Smooth muscle cell (in vitro differentiated cells): ENCODE measurements at regions not wholly inside any gene's neighbourhood (a gene's known extent, or its start where the extent isn't known, plus 50 kb on each side); places are given as distances from the start of the nearest gene placed in this dataset.

Source experiments
- DNase-seq: peaks from one replicate; lab custom pipeline; 2025; ENCODE audit not compliant: unreplicated experiment; lab: John Stamatoyannopoulos, UW
- H2AFZ ChIP-seq: fragments of 200-600 bp; sonication (generic); 2 replicates; pipeline ENCODE4 v1.6.0; 2016; ENCODE audit warnings: antibody characterized with exemption, low read depth, mild to moderate bottlenecking
- H3F3A ChIP-seq: fragments of 200-600 bp; sonication (generic); 2 replicates; pipeline ENCODE4 v1.6.0; 2017; ENCODE audit warnings: antibody characterized with exemption, low read depth
- H3K27ac ChIP-seq: fragments of 200-600 bp; sonication (generic); 2 replicates; pipeline ENCODE4 v1.5.1; 2016; ENCODE audit warnings: low read depth, mild to moderate bottlenecking
- H3K27me3 ChIP-seq: fragments of 200-600 bp; sonication (generic); 2 replicates; pipeline ENCODE4 v1.6.1; 2016; ENCODE audit warnings: low read depth, mild to moderate bottlenecking
- H3K36me3 ChIP-seq: fragments of 200-600 bp; sonication (generic); 2 replicates; pipeline ENCODE4 v1.5.1; 2016; ENCODE audit warnings: low read depth
- H3K4me1 ChIP-seq: fragments of 200-600 bp; sonication (generic); 2 replicates; pipeline ENCODE4 v1.5.1; 2016; ENCODE audit warnings: low read depth
- H3K4me2 ChIP-seq: fragments of 200-600 bp; sonication (generic); 2 replicates; pipeline ENCODE4 v1.6.0; 2016; ENCODE audit warnings: mild to moderate bottlenecking
- H3K4me3 ChIP-seq: fragments of 200-600 bp; sonication (generic); 2 replicates; pipeline ENCODE4 v1.5.1; 2016; ENCODE audit warnings: mild to moderate bottlenecking
- H3K79me2 ChIP-seq: fragments of 200-600 bp; sonication (generic); 2 replicates; pipeline ENCODE4 v1.6.0; 2016; ENCODE audit warnings: low read depth, mild to moderate bottlenecking
- H3K9ac ChIP-seq: fragments of 200-600 bp; sonication (generic); 2 replicates; pipeline ENCODE4 v1.6.0; 2016; ENCODE audit warnings: low read depth
- H3K9me3 ChIP-seq: fragments of 200-600 bp; sonication (generic); replicated peaks from 2 replicates; pipeline ENCODE4 v1.5.1; 2016; ENCODE audit warnings: low read depth
- H4K20me1 ChIP-seq: fragments of 200-600 bp; sonication (generic); 2 replicates; pipeline ENCODE4 v1.6.0; 2016; ENCODE audit warnings: low read depth
- CTCF ChIP-seq: fragments of 200-600 bp; sonication (generic); IDR thresholded peaks from 2 replicates; pipeline ENCODE4 v1.5.1; 2017; ENCODE audit warnings: borderline replicate concordance, mild to moderate bottlenecking, antibody characterized with exemption; ENCODE audit not compliant: insufficient read depth, poor library complexity, severe bottlenecking
- WGBS: methylation state at CpG from one replicate; pipeline ENCODE4 v1.1.7; 2016; ENCODE audit warnings: low lambda C conversion rate; 5-methylcytosine and 5-hydroxymethylcytosine counted together

- no peak for TF ChIP-seq CTCF
- H3K79me2 ChIP-seq = no peaks in the 10 kb centered on the region
- no peak overlapping the region for H3K4me2 ChIP-seq
- H4K20me1 ChIP-seq = no peaks in the 10 kb centered on the region
- no peaks in the 10 kb centered on the region for H3K4me1 ChIP-seq
- DNase-seq = no peak
- H2AFZ ChIP-seq = no peak overlapping the region
- no peaks in the 10 kb centered on the region for H3F3A ChIP-seq
- no peaks in the 10 kb centered on the region for H3K9me3 ChIP-seq
- no peaks in the 10 kb centered on the region for H3K27me3 ChIP-seq
- no peak overlapping the region for H3K4me3 ChIP-seq
- no peaks in the 10 kb centered on the region for H3K36me3 ChIP-seq
- 86% methylated on average over 6 of the region's 6 CpGs for WGBS
- peak overlapping the region; percentile 45 for H3K9ac ChIP-seq
- H3K27ac ChIP-seq = peak overlapping the region; percentile 56
These were observed 132.7 kb upstream of the NR3C2 start for GRCh38 chr4:148574911-148575310.

GRCh38 chr4:148574502-148574901 is 132.3 kb upstream of the NR3C2 start:
- H3K9me3 ChIP-seq = no peaks in the 10 kb centered on the region
- no peaks in the 10 kb centered on the region for H3K27me3 ChIP-seq
- no peaks in the 10 kb centered on the region for H3K79me2 ChIP-seq
- no peaks in the 10 kb centered on the region for H4K20me1 ChIP-seq
- no peak overlapping the region for H3K4me3 ChIP-seq
- peak overlapping the region; percentile 56 for H3K27ac ChIP-seq
- H3F3A ChIP-seq = no peaks in the 10 kb centered on the region
- TF ChIP-seq CTCF = no peak
- no peak overlapping the region for H3K9ac ChIP-seq
- no peak overlapping the region for H2AFZ ChIP-seq
- 37% methylated on average over 3 of the region's 3 CpGs for WGBS
- H3K4me1 ChIP-seq = no peaks in the 10 kb centered on the region
- H3K4me2 ChIP-seq = no peak overlapping the region
- no peaks in the 10 kb centered on the region for H3K36me3 ChIP-seq
- no peak for DNase-seq

- H3K79me2 ChIP-seq = no peaks in the 10 kb centered on the region
- H4K20me1 ChIP-seq = no peaks in the 10 kb centered on the region
- H3F3A ChIP-seq = no peaks in the 10 kb centered on the region
- DNase-seq = no peak
- 86% methylated on average over 4 of the region's 4 CpGs for WGBS
- no peak overlapping the region for H3K9ac ChIP-seq
- no peak for TF ChIP-seq CTCF
- no peaks in the 10 kb centered on the region for H3K9me3 ChIP-seq
- no peaks in the 10 kb centered on the region for H3K27me3 ChIP-seq
- H3K4me2 ChIP-seq = no peak overlapping the region
- H2AFZ ChIP-seq = no peak overlapping the region
- H3K4me3 ChIP-seq = no peak overlapping the region
- H3K4me1 ChIP-seq = no peaks in the 10 kb centered on the region
- no peak overlapping the region for H3K27ac ChIP-seq
- H3K36me3 ChIP-seq = no peaks in the 10 kb centered on the region
These were observed 131.9 kb upstream of the NR3C2 start for GRCh38 chr4:148574066-148574465.

- no peak for DNase-seq
- H3F3A ChIP-seq = no peaks in the 10 kb centered on the region
- no peak overlapping the region for H3K9ac ChIP-seq
- WGBS = 80% methylated on average over 3 of the region's 3 CpGs
- H4K20me1 ChIP-seq = no peaks in the 10 kb centered on the region
- H3K4me1 ChIP-seq = no peaks in the 10 kb centered on the region
- H3K4me3 ChIP-seq = no peak overlapping the region
- no peak overlapping the region for H3K4me2 ChIP-seq
- no peaks in the 10 kb centered on the region for H3K27me3 ChIP-seq
- no peak overlapping the region for H3K27ac ChIP-seq
- TF ChIP-seq CTCF = no peak
- H3K36me3 ChIP-seq = no peaks in the 10 kb centered on the region
- no peak overlapping the region for H2AFZ ChIP-seq
- H3K9me3 ChIP-seq = no peaks in the 10 kb centered on the region
- no peaks in the 10 kb centered on the region for H3K79me2 ChIP-seq
These were observed 131.1 kb upstream of the NR3C2 start for GRCh38 chr4:148573296-148573695.
